ENCODE measurements at regions not wholly inside any gene's neighbourhood (a gene's known extent, or its start where the extent isn't known, plus 50 kb on each side); places are given as distances from the start of the nearest gene placed in this dataset.

GRCh38 chr2:235162837-235163197 is 211.0 kb downstream of the SH3BP4 start:
- TF ChIP-seq CTCF (IDR thresholded peaks at IDR 0.05; ENCODE audit: low read depth, low read length), result no peak
- DNase-seq (ENCODE audit: low read depth in 2 of 2), result no peak
- no peak overlapping the region for H3K4me3 ChIP-seq (replicated peaks in 1 of 2; ENCODE audit: low read depth in 2 of 2, low read length in 2 of 2)

- no peak overlapping the region for H3K4me3 ChIP-seq (replicated peaks in 1 of 2; ENCODE audit: low read depth in 2 of 2, low read length in 2 of 2)
- no peak for TF ChIP-seq CTCF (IDR thresholded peaks at IDR 0.05; ENCODE audit: low read depth, low read length)
- DNase-seq (ENCODE audit: low read depth in 2 of 2), result no peak
These were observed 213.3 kb downstream of the SH3BP4 start for GRCh38 chr2:235165136-235165535.

GRCh38 chr2:235165631-235166030 is 213.8 kb downstream of the SH3BP4 start:
- DNase-seq (ENCODE audit: low read depth in 2 of 2), result no peak

GRCh38 chr2:235168174-235168979 is 216.6 kb downstream of the SH3BP4 start:
- no peak overlapping the region for H3K4me3 ChIP-seq (replicated peaks in 1 of 2; ENCODE audit: low read depth in 2 of 2, low read length in 2 of 2)
- no peak for DNase-seq (ENCODE audit: low read depth in 2 of 2)
- TF ChIP-seq CTCF (IDR thresholded peaks at IDR 0.05; ENCODE audit: low read depth, low read length), result no peak

More at GRCh38 chr2:235165631-235166030, 213.8 kb downstream of the SH3BP4 start:
- H3K4me3 ChIP-seq (replicated peaks in 1 of 2; ENCODE audit: low read depth in 2 of 2, low read length in 2 of 2), result no peak overlapping the region
- no peak for TF ChIP-seq CTCF (IDR thresholded peaks at IDR 0.05; ENCODE audit: low read depth, low read length)

GRCh38 chr2:235170016-235170415 is 218.2 kb downstream of the SH3BP4 start:
- no peak for TF ChIP-seq CTCF (IDR thresholded peaks at IDR 0.05; ENCODE audit: low read depth, low read length)
- peak; percentile 56 to 88 for DNase-seq (ENCODE audit: low read depth in 2 of 2)
- no peak overlapping the region for H3K4me3 ChIP-seq (replicated peaks in 1 of 2; ENCODE audit: low read depth in 2 of 2, low read length in 2 of 2)

GRCh38 chr2:235170536-235171521 is 219.0 kb downstream of the SH3BP4 start:
- TF ChIP-seq CTCF (IDR thresholded peaks at IDR 0.05; ENCODE audit: low read depth, low read length), result peak; percentile 45
- no peak overlapping the region for H3K4me3 ChIP-seq (replicated peaks in 1 of 2; ENCODE audit: low read depth in 2 of 2, low read length in 2 of 2)
- peak; percentile 64 to 86 for DNase-seq (ENCODE audit: low read depth in 2 of 2)

Data from cardiac fibroblast (primary cell).